ENCODE measurements at regions not wholly inside any gene's neighbourhood (a gene's known extent, or its start where the extent isn't known, plus 50 kb on each side); places are given as distances from the start of the nearest gene placed in this dataset.
A peak's percentile ranks its signal among the peaks of the same experiment; 100 is the strongest.

- Histone ChIP-seq H3K27me3 (replicated peaks in 1 of 4; ENCODE audit: control insufficient read depth in 3 of 4, extremely low read depth in 1 of 4, insufficient read depth in 3 of 4, low read length in 3 of 4) (peaks cover 0 to 7% (median 3%) of the 10 kb centered on the region in 4 experiments; a peak in 4 of 7 replicates), H4K8ac (ENCODE audit: extremely low read depth, insufficient read depth, low read length) (no peak overlapping the region), H3K4me1 (replicated peaks in 1 of 4; ENCODE audit: control insufficient read depth in 3 of 4, insufficient read depth in 4 of 4, low read length in 3 of 4) (peaks cover 0 to 7% (median 1%) of the 10 kb centered on the region in 4 experiments; a peak in 3 of 7 replicates), H3K23me2 (ENCODE audit: low read depth, low read length) (peaks cover 3% of the 10 kb centered on the region; the same call in 1 of the 2 replicates), H2BK20ac (ENCODE audit: low read length) (no peak overlapping the region), H3K9me3 (ENCODE audit: insufficient read depth in 2 of 2, low read depth in 1 of 2, low read length in 1 of 2) (no peaks in the 10 kb centered on the region), H4K91ac (replicated peaks; ENCODE audit: insufficient read length, low read length) (peak overlapping the region; percentile 17), H3K9ac (replicated peaks in 1 of 4; ENCODE audit: extremely low read depth in 1 of 4, low read depth in 3 of 4, low read length in 3 of 4) (no peak overlapping the region), H3K79me1 (ENCODE audit: low read depth, low read length) (no peaks in the 10 kb centered on the region), H3K4ac (replicated peaks; ENCODE audit: insufficient read length, low read depth, low read length) (no peak overlapping the region), H3K56ac (replicated peaks; ENCODE audit: insufficient read length, low read depth, low read length) (no peak overlapping the region), H3K18ac (ENCODE audit: extremely low read depth, low read length) (no peak overlapping the region), H3K36me3 (ENCODE audit: control insufficient read depth in 2 of 4, insufficient read depth in 4 of 4, low read length in 3 of 4) (no peaks in the 10 kb centered on the region), H3K4me2 (ENCODE audit: insufficient read depth in 1 of 2, low read depth in 2 of 2, low read length in 2 of 2) (no peak overlapping the region), H4K5ac (ENCODE audit: insufficient read length, low read depth, low read length) (no peak overlapping the region), H2BK5ac (ENCODE audit: low read depth, low read length) (no peak overlapping the region), H3K27ac (ENCODE audit: low read depth, low read length) (no peak overlapping the region), H2BK15ac (ENCODE audit: low read length) (no peak overlapping the region), H2BK12ac (ENCODE audit: low read depth, low read length) (no peak overlapping the region; the same call in 1 of the 2 replicates), H2AK5ac (ENCODE audit: low read depth, low read length) (no peak overlapping the region), H2AFZ (ENCODE audit: low read length) (no peak overlapping the region), H4K20me1 (replicated peaks in 1 of 2; ENCODE audit: control insufficient read depth in 1 of 2, insufficient read depth in 2 of 2, low read length in 2 of 2) (no peaks in the 10 kb centered on the region), H3K4me3 (ENCODE audit: extremely low read depth in 1 of 4, insufficient read depth in 2 of 4, low read depth in 3 of 4, low read length in 4 of 4) (no peak overlapping the region), H2BK120ac (replicated peaks; ENCODE audit: low read depth, low read length) (no peak overlapping the region), H3K23ac (ENCODE audit: insufficient read length) (no peak overlapping the region), H3K14ac (ENCODE audit: insufficient read length) (no peak overlapping the region), H3K79me2 (ENCODE audit: control insufficient read depth in 1 of 2, insufficient read depth in 2 of 2, low read length in 2 of 2) (no peaks in the 10 kb centered on the region)
- TF ChIP-seq EGR1 (IDR thresholded peaks at IDR 0.05; ENCODE audit: borderline replicate concordance, low read depth, low read length), result no peak
- no peak for TF ChIP-seq EZH2 (IDR thresholded peaks at IDR 0.05; ENCODE audit: low read depth, low read length, severe bottlenecking)
- TF ChIP-seq CHD2 (IDR thresholded peaks at IDR 0.05; ENCODE audit: low read length), result no peak
- TF ChIP-seq CTCF (IDR thresholded peaks at IDR 0.05; ENCODE audit: control extremely low read depth in 1 of 3, insufficient read depth in 1 of 3, low read depth in 1 of 3, low read length in 3 of 3), result no peak
- TF ChIP-seq NANOG (IDR thresholded peaks at IDR 0.05; ENCODE audit: insufficient read depth, low read depth, low read length, poor library complexity, severe bottlenecking), result no peak
- no peak for TF ChIP-seq KDM5A (IDR thresholded peaks at IDR 0.05; ENCODE audit: low read length)
- no peak for TF ChIP-seq BCL11A (IDR thresholded peaks at IDR 0.05; ENCODE audit: low read depth in 2 of 2, low read length in 2 of 2)
- no peak for TF ChIP-seq POLR2A (IDR thresholded peaks at IDR 0.05; ENCODE audit: control extremely low read depth in 1 of 2, low read depth in 2 of 2, low read length in 2 of 2)
- no peak for TF ChIP-seq BRCA1 (IDR thresholded peaks at IDR 0.05; ENCODE audit: low read depth, low read length)
- CTCF ChIA-PET (ENCODE audit: partially characterized antibody), result interaction anchor here (2.1 kb wide), 1 partner anchor 20 kb away, joined by 6 read pairs; no protein-coding TSS in a partner anchor
- no peak for DNase-seq (ENCODE audit: low read depth in 1 of 2, low spot score in 2 of 2)
- WGBS, 2 experiments (ENCODE audit: extremely low coverage in 1 of 2, insufficient coverage in 1 of 2, insufficient read length in 1 of 2, insufficient replicate concordance in 2 of 2, low coverage in 1 of 2, low lambda C conversion rate in 2 of 2, missing lambda C conversion rate in 1 of 2), result 93% methylated on average over 8 of the region's 8 CpGs; no CpG with 5 or more reads in 1 of the 2 experiments
- POLR2A ChIA-PET (ENCODE audit: partially characterized antibody), result no interaction called here
- no peak for FAIRE-seq
Observed at GRCh38 chr21:41064951-41065350, 103.0 kb upstream of the BACE2 start.

All from H1 (cell line).